HG03064 (cell line): ENCODE measurements at regions not wholly inside any gene's neighbourhood (a gene's known extent, or its start where the extent isn't known, plus 50 kb on each side); places are given as distances from the start of the nearest gene placed in this dataset.
"Not testable (repeated sequence)": the region's sequence is repeated elsewhere in the genome, so short reads cannot be mapped to it uniquely, and the experiment has no call there.

Experiments used
- ATAC-seq: cut with Tn5 transposase; IDR thresholded peaks from one replicate; pipeline ENCODE4 v1.9.1; 2021; ENCODE audit warnings: low read depth; ENCODE audit not compliant: unreplicated experiment

GRCh38 chr5:164060786-164061355 lies 555.5 kb downstream of the MAT2B start:
- no peak for ATAC-seq

- ATAC-seq = no peak
Observed at GRCh38 chr5:164062304-164062703, 556.9 kb downstream of the MAT2B start.

- ATAC-seq = no peak
Observed at GRCh38 chr5:164065266-164065665, 559.8 kb downstream of the MAT2B start.

- ATAC-seq = no peak
Observed at GRCh38 chr5:164071671-164072070, 566.3 kb downstream of the MAT2B start.

GRCh38 chr5:164073081-164073480 lies 567.7 kb downstream of the MAT2B start:
- ATAC-seq = no peak

- no peak for ATAC-seq
Observed at GRCh38 chr5:164076556-164076955, 571.1 kb downstream of the MAT2B start.

- no peak for ATAC-seq
Observed at GRCh38 chr5:164090358-164090757, 584.9 kb downstream of the MAT2B start.

- no peak for ATAC-seq
Observed at GRCh38 chr5:164091836-164092235, 586.4 kb downstream of the MAT2B start.

- no peak for ATAC-seq
Observed at GRCh38 chr5:164094291-164094690, 588.9 kb downstream of the MAT2B start.

- no peak for ATAC-seq
Observed at GRCh38 chr5:164097749-164098148, 592.3 kb downstream of the MAT2B start.

- no peak for ATAC-seq
Observed at GRCh38 chr5:164098531-164098930, 593.1 kb downstream of the MAT2B start.

GRCh38 chr5:164098979-164099378 lies 593.6 kb downstream of the MAT2B start:
- no peak for ATAC-seq

GRCh38 chr5:164115420-164115819 lies 610.0 kb downstream of the MAT2B start:
- ATAC-seq = no peak

- no peak for ATAC-seq
Observed at GRCh38 chr5:164119806-164120447, 614.5 kb downstream of the MAT2B start.

GRCh38 chr5:164127527-164127926 lies 622.1 kb downstream of the MAT2B start:
- ATAC-seq = no peak

GRCh38 chr5:164132358-164132757 lies 626.9 kb downstream of the MAT2B start:
- no peak for ATAC-seq

GRCh38 chr5:164137095-164137494 lies 631.7 kb downstream of the MAT2B start:
- ATAC-seq = no peak

GRCh38 chr5:164139423-164139822 lies 634.0 kb downstream of the MAT2B start:
- peak; percentile 65 for ATAC-seq

GRCh38 chr5:164145458-164145857 lies 640.0 kb downstream of the MAT2B start:
- no peak for ATAC-seq

- ATAC-seq = no peak
Observed at GRCh38 chr5:164146223-164146622, 640.8 kb downstream of the MAT2B start.

- ATAC-seq = no peak
Observed at GRCh38 chr5:164148292-164148691, 642.9 kb downstream of the MAT2B start.

GRCh38 chr5:164152539-164152938 lies 647.1 kb downstream of the MAT2B start:
- ATAC-seq = not testable (repeated sequence)
